ENCODE measurements at regions not wholly inside any gene's neighbourhood (a gene's known extent, or its start where the extent isn't known, plus 50 kb on each side); places are given as distances from the start of the nearest gene placed in this dataset.

DNA sequence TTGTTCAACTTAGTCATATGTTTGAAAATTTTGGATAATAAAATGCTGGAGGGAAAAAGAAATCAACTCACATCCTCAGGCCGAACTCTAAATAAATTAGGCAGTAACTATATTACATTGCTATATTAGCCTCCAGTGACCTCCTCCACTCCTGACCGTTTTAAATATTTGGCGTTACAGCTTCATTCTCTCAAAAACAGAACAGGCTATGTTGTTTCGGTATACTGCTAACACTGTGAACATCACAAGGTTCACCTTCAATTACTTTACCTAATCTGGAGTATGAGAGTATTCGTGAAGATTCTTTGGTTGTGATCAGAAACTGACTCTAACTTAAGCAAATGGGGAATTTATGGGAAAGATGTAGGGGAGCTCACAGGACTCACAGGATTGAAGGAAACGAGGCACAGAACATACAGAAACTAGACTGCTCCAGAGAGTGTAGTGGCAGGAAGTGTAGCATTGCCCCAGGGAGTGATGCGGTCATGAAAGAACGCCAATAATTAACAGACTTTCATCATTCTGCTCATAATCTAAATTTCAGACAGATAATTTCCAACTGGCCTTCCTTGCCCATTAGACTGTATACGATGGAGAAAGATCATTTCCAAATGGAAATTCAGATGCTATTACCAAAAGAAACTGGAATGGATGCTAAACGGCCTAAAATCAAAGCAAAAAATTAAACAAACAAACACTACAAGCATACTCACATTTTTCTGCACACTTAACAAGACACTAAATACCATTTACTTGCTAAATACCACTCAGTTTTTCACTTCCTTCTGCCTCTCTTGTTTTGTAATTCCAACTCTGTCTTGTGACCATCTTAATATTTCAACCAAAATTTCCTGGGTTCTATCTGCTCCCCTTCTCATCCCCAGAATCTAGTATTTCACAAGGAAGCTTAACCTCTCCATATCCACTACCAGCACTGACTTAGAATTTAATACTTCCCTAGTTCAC, 110.1 kb upstream of the LPAR1 start:
- TF ChIP-seq, protein P1, sequence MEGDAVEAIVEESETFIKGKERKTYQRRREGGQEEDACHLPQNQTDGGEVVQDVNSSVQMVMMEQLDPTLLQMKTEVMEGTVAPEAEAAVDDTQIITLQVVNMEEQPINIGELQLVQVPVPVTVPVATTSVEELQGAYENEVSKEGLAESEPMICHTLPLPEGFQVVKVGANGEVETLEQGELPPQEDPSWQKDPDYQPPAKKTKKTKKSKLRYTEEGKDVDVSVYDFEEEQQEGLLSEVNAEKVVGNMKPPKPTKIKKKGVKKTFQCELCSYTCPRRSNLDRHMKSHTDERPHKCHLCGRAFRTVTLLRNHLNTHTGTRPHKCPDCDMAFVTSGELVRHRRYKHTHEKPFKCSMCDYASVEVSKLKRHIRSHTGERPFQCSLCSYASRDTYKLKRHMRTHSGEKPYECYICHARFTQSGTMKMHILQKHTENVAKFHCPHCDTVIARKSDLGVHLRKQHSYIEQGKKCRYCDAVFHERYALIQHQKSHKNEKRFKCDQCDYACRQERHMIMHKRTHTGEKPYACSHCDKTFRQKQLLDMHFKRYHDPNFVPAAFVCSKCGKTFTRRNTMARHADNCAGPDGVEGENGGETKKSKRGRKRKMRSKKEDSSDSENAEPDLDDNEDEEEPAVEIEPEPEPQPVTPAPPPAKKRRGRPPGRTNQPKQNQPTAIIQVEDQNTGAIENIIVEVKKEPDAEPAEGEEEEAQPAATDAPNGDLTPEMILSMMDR (conservative IDR thresholded peaks at IDR 0.05), result no peak
- Mint-ChIP-seq H3K4me3 (no peak overlapping the region), H3K4me1 (ENCODE audit: unreplicated experiment) (peaks cover 15% of the 10 kb centered on the region)

GRCh38 chr9:111147041-111147440, 108.8 kb upstream of the LPAR1 start:
- no peaks in the 10 kb centered on the region for H3K27me3 Mint-ChIP-seq
- H3K9me3 Mint-ChIP-seq, result no peaks in the 10 kb centered on the region
- H3K4me3 Mint-ChIP-seq, result no peak overlapping the region
- peaks cover 15% of the 10 kb centered on the region for H3K4me1 Mint-ChIP-seq (ENCODE audit: unreplicated experiment)
- no peak for DNase-seq (ENCODE audit: extremely low spot score, unreplicated experiment)
- TF ChIP-seq, protein P1 (conservative IDR thresholded peaks at IDR 0.05), result no peak
- H3K36me3 Mint-ChIP-seq, result no peaks in the 10 kb centered on the region
- H3K27ac Mint-ChIP-seq, result no peak overlapping the region

More for the DNA sequence above, 110.1 kb upstream of the LPAR1 start:
- H3K36me3 Mint-ChIP-seq, result no peaks in the 10 kb centered on the region
- no peaks in the 10 kb centered on the region for H3K9me3 Mint-ChIP-seq
- no peak overlapping the region for H3K27ac Mint-ChIP-seq
- DNase-seq (ENCODE audit: extremely low spot score, unreplicated experiment), result no peak
- H3K27me3 Mint-ChIP-seq, result no peaks in the 10 kb centered on the region

- Mint-ChIP-seq H3K4me1 (ENCODE audit: unreplicated experiment) (peaks cover 15% of the 10 kb centered on the region), H3K27ac (no peak overlapping the region), H3K27me3 (no peaks in the 10 kb centered on the region), H3K9me3 (no peaks in the 10 kb centered on the region), H3K4me3 (no peak overlapping the region), H3K36me3 (no peaks in the 10 kb centered on the region)
- no peak for DNase-seq (ENCODE audit: extremely low spot score, unreplicated experiment)
- TF ChIP-seq, protein P1 (conservative IDR thresholded peaks at IDR 0.05), result no peak
Measured at GRCh38 chr9:111144741-111145140, 106.5 kb upstream of the LPAR1 start.

DNA sequence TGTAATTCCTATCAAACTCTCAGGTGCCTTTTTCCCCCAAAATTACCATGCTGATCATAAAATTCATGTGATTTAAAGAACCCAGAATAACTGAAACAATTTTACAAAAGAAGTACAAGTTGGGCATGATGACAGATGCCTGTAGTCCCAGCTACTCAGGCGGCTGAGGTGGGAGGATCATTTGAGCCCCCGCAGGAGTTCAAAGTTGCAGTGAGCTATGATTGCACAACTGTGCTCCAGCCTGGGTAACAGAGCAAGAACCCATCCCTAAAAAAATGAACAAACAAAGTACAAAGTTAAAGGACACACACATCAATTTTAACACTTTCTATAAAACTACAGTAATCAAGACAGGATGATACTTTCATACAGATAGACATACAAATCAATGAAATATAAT, 97.9 kb upstream of the LPAR1 start:
- TF ChIP-seq, protein P1 (conservative IDR thresholded peaks at IDR 0.05), result no peak
- Mint-ChIP-seq H3K4me3 (no peak overlapping the region), H3K4me1 (ENCODE audit: unreplicated experiment) (no peaks in the 10 kb centered on the region), H3K27me3 (peaks cover 3% of the 10 kb centered on the region), H3K36me3 (peaks cover 5% of the 10 kb centered on the region), H3K9me3 (no peaks in the 10 kb centered on the region), H3K27ac (no peak overlapping the region)
- no peak for DNase-seq (ENCODE audit: extremely low spot score, unreplicated experiment)

GRCh38 chr9:111131211-111131610, 92.9 kb upstream of the LPAR1 start:
- H3K4me3 Mint-ChIP-seq, result no peak overlapping the region
- H3K36me3 Mint-ChIP-seq, result peaks cover 5% of the 10 kb centered on the region
- H3K27ac Mint-ChIP-seq, result no peak overlapping the region
- H3K9me3 Mint-ChIP-seq, result no peaks in the 10 kb centered on the region
- TF ChIP-seq, protein P1 (conservative IDR thresholded peaks at IDR 0.05), result no peak
- peaks cover 3% of the 10 kb centered on the region for H3K27me3 Mint-ChIP-seq
- no peak for DNase-seq (ENCODE audit: extremely low spot score, unreplicated experiment)
- no peaks in the 10 kb centered on the region for H3K4me1 Mint-ChIP-seq (ENCODE audit: unreplicated experiment)
